22Rv1 (cell line): ENCODE measurements at regions not wholly inside any gene's neighbourhood (a gene's known extent, or its start where the extent isn't known, plus 50 kb on each side); places are given as distances from the start of the nearest gene placed in this dataset.

Experiments
- CTCF ChIP-seq: fragments of 450-650 bp; IDR thresholded peaks from 2 replicates; pipeline ENCODE4 v1.5.1; 2017; ENCODE audit warnings: mild to moderate bottlenecking
- ZFX ChIP-seq: fragments of 450-650 bp; IDR thresholded peaks from 2 replicates; pipeline ENCODE4 v1.6.1; 2017; ENCODE audit warnings: antibody characterized with exemption, borderline replicate concordance

DNA sequence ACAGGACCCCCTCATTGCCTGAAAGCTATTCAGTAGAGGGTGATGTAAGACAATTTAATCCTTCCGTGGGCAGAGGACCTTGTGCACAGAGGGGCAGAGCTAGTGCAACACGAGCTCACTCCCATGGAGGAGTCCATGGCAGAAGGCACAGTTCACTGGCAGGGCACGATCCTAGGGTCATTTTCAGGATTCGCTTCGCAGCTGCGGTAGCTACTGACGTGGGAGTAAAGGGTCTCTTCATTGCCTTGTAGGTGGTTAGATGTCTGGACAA lies 207.8 kb downstream of the FOXO1 start:
- TF ChIP-seq CTCF: no peak
- TF ChIP-seq ZFX: no peak
